ENCODE measurements at regions not wholly inside any gene's neighbourhood (a gene's known extent, or its start where the extent isn't known, plus 50 kb on each side); places are given as distances from the start of the nearest gene placed in this dataset.

- no peak for TF ChIP-seq CTCF (IDR thresholded peaks at IDR 0.05; ENCODE audit: borderline replicate concordance, control extremely low read depth, extremely low read depth, insufficient read depth, missing control alignments)
- in situ Hi-C loops (cut with MboI; ENCODE audit: low sequenced_read_pairs, unreplicated experiment), result no loop called here
- no peak for DNase-seq (ENCODE audit: low spot score)
Observed at GRCh38 chr12:34275129-34275528, 252.8 kb downstream of the ALG10 start.

GRCh38 chr12:34286483-34286882 lies 264.2 kb downstream of the ALG10 start:
- in situ Hi-C loops (cut with MboI; ENCODE audit: low sequenced_read_pairs, unreplicated experiment), result no loop called here
- no peak for DNase-seq (ENCODE audit: low spot score)
- TF ChIP-seq CTCF (IDR thresholded peaks at IDR 0.05; ENCODE audit: borderline replicate concordance, control extremely low read depth, extremely low read depth, insufficient read depth, missing control alignments), result no peak

- no peak for DNase-seq (ENCODE audit: low spot score)
- in situ Hi-C loops (cut with MboI; ENCODE audit: low sequenced_read_pairs, unreplicated experiment), result no loop called here
- no peak for TF ChIP-seq CTCF (IDR thresholded peaks at IDR 0.05; ENCODE audit: borderline replicate concordance, control extremely low read depth, extremely low read depth, insufficient read depth, missing control alignments)
Observed at GRCh38 chr12:34286934-34287333, 264.6 kb downstream of the ALG10 start.

- in situ Hi-C loops (cut with MboI; ENCODE audit: low sequenced_read_pairs, unreplicated experiment), result no loop called here
- no peak for TF ChIP-seq CTCF (IDR thresholded peaks at IDR 0.05; ENCODE audit: borderline replicate concordance, control extremely low read depth, extremely low read depth, insufficient read depth, missing control alignments)
- no peak for DNase-seq (ENCODE audit: low spot score)
Observed at GRCh38 chr12:34287437-34287836, 265.1 kb downstream of the ALG10 start.

GRCh38 chr12:34287986-34288962 lies 266.0 kb downstream of the ALG10 start:
- TF ChIP-seq CTCF (IDR thresholded peaks at IDR 0.05; ENCODE audit: borderline replicate concordance, control extremely low read depth, extremely low read depth, insufficient read depth, missing control alignments), result no peak
- DNase-seq (ENCODE audit: low spot score), result no peak
- in situ Hi-C loops (cut with MboI; ENCODE audit: low sequenced_read_pairs, unreplicated experiment), result no loop called here

GRCh38 chr12:34288963-34289345 lies 266.7 kb downstream of the ALG10 start:
- TF ChIP-seq CTCF (IDR thresholded peaks at IDR 0.05; ENCODE audit: borderline replicate concordance, control extremely low read depth, extremely low read depth, insufficient read depth, missing control alignments), result no peak
- in situ Hi-C loops (cut with MboI; ENCODE audit: low sequenced_read_pairs, unreplicated experiment), result no loop called here
- DNase-seq (ENCODE audit: low spot score), result no peak
